GM23248 (cell line): ENCODE measurements at regions not wholly inside any gene's neighbourhood (a gene's known extent, or its start where the extent isn't known, plus 50 kb on each side); places are given as distances from the start of the nearest gene placed in this dataset.
A peak's percentile ranks its signal among the peaks of the same experiment; 100 is the strongest.
"Not testable (repeated sequence)": the region's sequence is repeated elsewhere in the genome, so short reads cannot be mapped to it uniquely, and the experiment has no call there.

Experiments
- DNase-seq: peaks from one replicate; pipeline ENCODE4 v3.0.0-alpha.2; 2015
- H2AFZ ChIP-seq: fragments of 200-600 bp; sonication (generic); 2 replicates; pipeline ENCODE4 v1.6.1; 2016; ENCODE audit warnings: antibody characterized with exemption
- H3F3A ChIP-seq: fragments of 200-600 bp; sonication (generic); 2 replicates; pipeline ENCODE4 v1.6.1; 2016; ENCODE audit warnings: mild to moderate bottlenecking, antibody characterized with exemption, mixed run types; ENCODE audit not compliant: insufficient read depth
- H3K27ac ChIP-seq: fragments of 200-600 bp; sonication (generic); 2 replicates; pipeline ENCODE4 v1.5.1; 2016; ENCODE audit warnings: mild to moderate bottlenecking
- H3K27me3 ChIP-seq: fragments of 200-600 bp; sonication (generic); replicated peaks from 2 replicates; pipeline ENCODE4 v1.6.1; 2016; ENCODE audit warnings: mild to moderate bottlenecking; ENCODE audit not compliant: insufficient read depth
- H3K36me3 ChIP-seq: fragments of 200-600 bp; sonication (generic); 2 replicates; pipeline ENCODE4 v1.6.1; 2016; ENCODE audit warnings: low read depth, mild to moderate bottlenecking
- H3K4me1 ChIP-seq: fragments of 200-600 bp; sonication (generic); 2 replicates; pipeline ENCODE4 v1.6.1; 2016; ENCODE audit warnings: mild to moderate bottlenecking; ENCODE audit not compliant: insufficient read depth
- H3K4me2 ChIP-seq: fragments of 200-600 bp; sonication (generic); one replicate; pipeline ENCODE4 v1.6.1; 2016; ENCODE audit warnings: mild to moderate bottlenecking; ENCODE audit not compliant: unreplicated experiment
- H3K4me3 ChIP-seq: fragments of 200-600 bp; sonication (generic); 2 replicates; pipeline ENCODE4 v1.5.1; 2016; ENCODE audit warnings: mild to moderate bottlenecking
- H3K79me2 ChIP-seq: fragments of 200-600 bp; sonication (generic); 2 replicates; pipeline ENCODE4 v1.6.1; 2016; ENCODE audit warnings: mild to moderate bottlenecking; ENCODE audit not compliant: insufficient read depth
- H3K9ac ChIP-seq: fragments of 200-600 bp; sonication (generic); 2 replicates; pipeline ENCODE4 v1.6.1; 2016; ENCODE audit warnings: mild to moderate bottlenecking
- H3K9me2 ChIP-seq: fragments of 200-600 bp; sonication (generic); 2 replicates; pipeline ENCODE4 v1.6.1; 2016; ENCODE audit warnings: mixed run types, mild to moderate bottlenecking, moderate library complexity; ENCODE audit not compliant: insufficient read depth
- H3K9me3 ChIP-seq: fragments of 200-600 bp; sonication (generic); one replicate; pipeline ENCODE4 v1.6.1; 2017; ENCODE audit warnings: low read depth
- H4K20me1 ChIP-seq: fragments of 200-600 bp; sonication (generic); 2 replicates; pipeline ENCODE4 v1.6.0; 2016; ENCODE audit not compliant: insufficient read depth
- EZH2 ChIP-seq: fragments of 200-600 bp; sonication (generic); IDR thresholded peaks from 2 replicates; pipeline ENCODE4 v1.6.1; 2018; ENCODE audit warnings: antibody characterized with exemption, mild to moderate bottlenecking; ENCODE audit not compliant: insufficient read depth, poor library complexity, severe bottlenecking
- EZH2phosphoT487 ChIP-seq: fragments of 200-600 bp; sonication (generic); IDR thresholded peaks from 2 replicates; pipeline ENCODE4 v1.6.1; 2018; ENCODE audit warnings: antibody characterized with exemption, moderate library complexity, mild to moderate bottlenecking, low read depth; ENCODE audit not compliant: insufficient read depth
- WGBS, 2 experiments: methylation state at CpG; one replicate each; pipeline ENCODE4 v1.1.6; 2015 to 2017; ENCODE audit warnings: low lambda C conversion rate in 2 of 2, low coverage in 1 of 2; ENCODE audit errors: missing lambda C conversion rate in 2 of 2; 5-methylcytosine and 5-hydroxymethylcytosine counted together
- in situ Hi-C: fragments of 300-500 bp; cut with MboI; formaldehyde crosslinking; loops from 2 replicates; pipeline ENCODE4 v1.15.0; 2020

- DNase-seq: no peak
- peaks cover 4% of the 10 kb centered on the region; the same call in 1 of the 2 replicates for H3F3A ChIP-seq
- in situ Hi-C loops: no loop called here
- H3K9ac ChIP-seq: no peak overlapping the region
- WGBS, 2 experiments: 75 to 81% methylated on average over 6 of the region's 6 CpGs
- H4K20me1 ChIP-seq: no peaks in the 10 kb centered on the region
- peaks cover 21% of the 10 kb centered on the region for H3K4me1 ChIP-seq
- H3K36me3 ChIP-seq: no peaks in the 10 kb centered on the region
- H3K4me2 ChIP-seq: no peak overlapping the region
- H3K9me2 ChIP-seq: no peaks in the 10 kb centered on the region
- H2AFZ ChIP-seq: no peak overlapping the region
- no peaks in the 10 kb centered on the region for H3K9me3 ChIP-seq
- TF ChIP-seq EZH2phosphoT487 (no peak), EZH2 (no peak)
- H3K4me3 ChIP-seq: no peak overlapping the region
- no peaks in the 10 kb centered on the region for H3K27me3 ChIP-seq
- no peak overlapping the region for H3K27ac ChIP-seq
- no peaks in the 10 kb centered on the region for H3K79me2 ChIP-seq
Observed at GRCh38 chr22:35482974-35483373, 57.7 kb upstream of the RASD2 start.

DNA sequence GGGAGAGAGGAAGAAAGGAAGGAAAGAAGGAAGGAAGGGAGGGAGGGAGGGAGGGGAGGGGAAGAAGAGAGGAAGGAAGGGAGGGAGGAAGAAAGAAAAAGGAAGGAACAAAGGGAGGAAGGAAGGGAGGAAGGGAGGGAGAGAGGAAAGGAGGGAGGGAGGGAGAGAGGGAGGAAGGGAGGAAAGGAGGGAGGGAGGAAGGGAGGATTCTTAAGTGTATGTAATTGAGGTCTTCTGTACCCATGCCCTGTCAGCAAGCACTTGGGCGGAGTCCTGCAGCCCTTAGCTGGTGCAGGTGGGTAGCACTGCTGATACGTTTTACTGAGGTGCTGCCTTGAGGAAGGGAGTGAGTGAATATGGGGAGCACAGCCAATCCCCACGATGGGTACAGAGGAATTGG lies 56.9 kb upstream of the RASD2 start:
- peaks cover 14% of the 10 kb centered on the region for H3K4me1 ChIP-seq
- H4K20me1 ChIP-seq: no peaks in the 10 kb centered on the region
- in situ Hi-C loops: no loop called here
- H3K9me3 ChIP-seq: no peaks in the 10 kb centered on the region
- H3K4me2 ChIP-seq: no peak overlapping the region
- H3K9ac ChIP-seq: no peak overlapping the region
- H3K27me3 ChIP-seq: no peaks in the 10 kb centered on the region
- no peaks in the 10 kb centered on the region for H3K36me3 ChIP-seq
- H3F3A ChIP-seq: no peaks in the 10 kb centered on the region; the same call in 1 of the 2 replicates
- TF ChIP-seq EZH2: no peak
- no peak for TF ChIP-seq EZH2phosphoT487
- H3K4me3 ChIP-seq: no peak overlapping the region
- H3K27ac ChIP-seq: no peak overlapping the region
- WGBS, 2 experiments: 61% methylated on average over 3 of the region's 3 CpGs
- no peak for DNase-seq
- H2AFZ ChIP-seq: no peak overlapping the region
- no peaks in the 10 kb centered on the region for H3K79me2 ChIP-seq
- H3K9me2 ChIP-seq: no peaks in the 10 kb centered on the region

DNA sequence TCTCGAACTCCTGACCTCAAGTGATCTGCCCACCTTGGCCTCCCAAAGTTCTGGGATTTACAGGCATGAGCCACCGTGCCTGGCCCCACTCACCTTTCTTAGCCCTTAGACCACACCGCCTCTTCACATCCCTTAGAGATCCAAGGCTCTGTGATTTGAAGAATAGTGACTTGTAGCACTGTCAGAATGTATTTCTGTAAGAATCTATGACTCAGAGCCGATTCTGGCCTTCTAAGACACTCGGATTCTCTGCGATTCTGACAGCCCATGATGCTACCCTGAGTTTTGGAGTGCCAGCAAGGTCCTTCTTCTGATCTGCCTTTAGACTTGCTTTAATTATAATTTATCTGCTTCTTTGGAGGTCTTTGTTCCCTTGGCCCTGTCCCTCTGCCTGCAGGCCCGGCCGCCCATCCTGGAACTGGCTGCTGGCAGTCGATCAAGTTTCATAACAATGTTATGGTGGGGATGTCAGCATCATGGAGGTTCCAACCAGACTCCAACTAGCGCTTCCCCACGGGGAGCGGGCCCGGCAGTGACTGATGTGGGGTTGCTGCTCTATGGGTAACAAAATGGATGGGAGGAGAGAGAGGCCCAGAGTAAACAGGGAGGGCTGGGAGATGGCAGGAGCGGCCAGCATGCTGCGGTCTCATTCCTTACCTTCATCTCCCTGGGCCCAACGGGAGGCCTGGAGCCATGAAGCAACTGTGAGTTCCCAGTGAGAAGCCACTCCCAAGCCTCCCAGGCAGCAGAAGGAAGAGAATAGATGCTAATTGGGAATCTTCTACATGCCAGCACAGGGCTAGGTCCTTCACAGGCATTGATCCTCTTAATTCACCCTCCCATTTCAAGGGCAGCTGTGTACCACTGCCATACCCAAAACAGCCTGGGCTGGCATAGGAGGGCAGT lies 55.7 kb upstream of the RASD2 start:
- no peak overlapping the region for H3K4me3 ChIP-seq
- in situ Hi-C loops: no loop called here
- no peaks in the 10 kb centered on the region for H3K79me2 ChIP-seq
- TF ChIP-seq EZH2: no peak
- no peak for TF ChIP-seq EZH2phosphoT487
- H3K36me3 ChIP-seq: no peaks in the 10 kb centered on the region
- H3K4me2 ChIP-seq: no peak overlapping the region
- no peaks in the 10 kb centered on the region; the same call in 1 of the 2 replicates for H3F3A ChIP-seq
- H3K9me2 ChIP-seq: no peaks in the 10 kb centered on the region
- H4K20me1 ChIP-seq: no peaks in the 10 kb centered on the region
- H2AFZ ChIP-seq: no peak overlapping the region
- WGBS, 2 experiments: 71 to 72% methylated on average over 16 of the region's 16 CpGs
- H3K27ac ChIP-seq: no peak overlapping the region
- peak; percentile 74 for DNase-seq
- H3K9me3 ChIP-seq: no peaks in the 10 kb centered on the region
- H3K9ac ChIP-seq: no peak overlapping the region
- no peaks in the 10 kb centered on the region for H3K27me3 ChIP-seq
- H3K4me1 ChIP-seq: peaks cover 14% of the 10 kb centered on the region

- no peaks in the 10 kb centered on the region for H3K27me3 ChIP-seq
- H3K36me3 ChIP-seq: no peaks in the 10 kb centered on the region
- in situ Hi-C loops: no loop called here
- no peaks in the 10 kb centered on the region for H3K79me2 ChIP-seq
- H3K9me3 ChIP-seq: no peaks in the 10 kb centered on the region
- no peak overlapping the region for H2AFZ ChIP-seq
- WGBS, 2 experiments: 86 to 95% methylated on average over 11 of the region's 11 CpGs
- no peaks in the 10 kb centered on the region for H3K9me2 ChIP-seq
- TF ChIP-seq EZH2 (no peak), EZH2phosphoT487 (no peak)
- H3K4me1 ChIP-seq: peaks cover 3% of the 10 kb centered on the region
- H4K20me1 ChIP-seq: no peaks in the 10 kb centered on the region
- no peak overlapping the region for H3K4me2 ChIP-seq
- no peaks in the 10 kb centered on the region for H3F3A ChIP-seq
- no peak overlapping the region for H3K9ac ChIP-seq
- no peak overlapping the region for H3K27ac ChIP-seq
- H3K4me3 ChIP-seq: no peak overlapping the region
- no peak for DNase-seq
Observed at GRCh38 chr22:35486116-35486631, 54.5 kb upstream of the RASD2 start.

GRCh38 chr22:35487623-35488022 lies 53.0 kb upstream of the RASD2 start:
- H3K27me3 ChIP-seq, H3K79me2 ChIP-seq, H3K4me3 ChIP-seq, H3K9ac ChIP-seq, in situ Hi-C loops, H3F3A ChIP-seq, DNase-seq, H3K9me2 ChIP-seq, H4K20me1 ChIP-seq, H2AFZ ChIP-seq, H3K9me3 ChIP-seq, H3K4me2 ChIP-seq, H3K36me3 ChIP-seq, H3K4me1 ChIP-seq, H3K27ac ChIP-seq: not testable (repeated sequence)
- WGBS, 2 experiments: 88 to 92% methylated on average over 1 of the region's 1 CpG
